ENCODE measurements at regions not wholly inside any gene's neighbourhood (a gene's known extent, or its start where the extent isn't known, plus 50 kb on each side); places are given as distances from the start of the nearest gene placed in this dataset.

- ChIA-PET CTCF (interaction anchor here (0.8 kb wide), 1 partner anchor 22 kb away, joined by 3 read pairs; no protein-coding TSS in a partner anchor), POLR2A (ENCODE audit: low non-redundant PET) (no interaction called here)
- no peak for TF ChIP-seq CTCF (conservative IDR thresholded peaks at IDR 0.05; ENCODE audit: low read depth)
- H3K27ac ChIP-seq = no peak overlapping the region
- no peak for DNase-seq (ENCODE audit: low spot score)
These were observed 63.0 kb upstream of the GPR26 start for GRCh38 chr10:123603130-123603529.

GRCh38 chr10:123604506-123604905 lies 61.6 kb upstream of the GPR26 start:
- TF ChIP-seq CTCF (conservative IDR thresholded peaks at IDR 0.05; ENCODE audit: low read depth) = no peak
- no peak for DNase-seq (ENCODE audit: low spot score)
- CTCF ChIA-PET = no interaction called here
- POLR2A ChIA-PET (ENCODE audit: low non-redundant PET) = no interaction called here
- no peak overlapping the region for H3K27ac ChIP-seq

GRCh38 chr10:123606006-123606405 lies 60.1 kb upstream of the GPR26 start:
- no peak for TF ChIP-seq CTCF (conservative IDR thresholded peaks at IDR 0.05; ENCODE audit: low read depth)
- POLR2A ChIA-PET (ENCODE audit: low non-redundant PET) = no interaction called here
- DNase-seq (ENCODE audit: low spot score) = no peak
- H3K27ac ChIP-seq = no peak overlapping the region
- CTCF ChIA-PET = no interaction called here

- POLR2A ChIA-PET (ENCODE audit: low non-redundant PET) = no interaction called here
- CTCF ChIA-PET = interaction anchor here (1.4 kb wide), 1 partner anchor 9 kb away, joined by 3 read pairs; no protein-coding TSS in a partner anchor
- H3K27ac ChIP-seq = no peak overlapping the region
- TF ChIP-seq CTCF (conservative IDR thresholded peaks at IDR 0.05; ENCODE audit: low read depth) = no peak
- no peak for DNase-seq (ENCODE audit: low spot score)
These were observed 59.2 kb upstream of the GPR26 start for GRCh38 chr10:123606955-123607354.

GRCh38 chr10:123607386-123607785 lies 58.8 kb upstream of the GPR26 start:
- ChIA-PET POLR2A (ENCODE audit: low non-redundant PET) (no interaction called here), CTCF (interaction anchor here (0.6 to 1.4 kb wide), 2 partner anchors 9 to 586 kb away, joined by 3 read pairs; no protein-coding TSS in a partner anchor)
- no peak for DNase-seq (ENCODE audit: low spot score)
- H3K27ac ChIP-seq = no peak overlapping the region
- no peak for TF ChIP-seq CTCF (conservative IDR thresholded peaks at IDR 0.05; ENCODE audit: low read depth)

- DNase-seq (ENCODE audit: low spot score) = no peak
These were observed 58.1 kb upstream of the GPR26 start for GRCh38 chr10:123608047-123608446.

More at GRCh38 chr10:123608047-123608446, 58.1 kb upstream of the GPR26 start:
- TF ChIP-seq CTCF (conservative IDR thresholded peaks at IDR 0.05; ENCODE audit: low read depth) = no peak
- ChIA-PET POLR2A (ENCODE audit: low non-redundant PET) (no interaction called here), CTCF (interaction anchor here (0.6 to 1.4 kb wide), 3 partner anchors 10 to 586 kb away, joined by 3 read pairs; no protein-coding TSS in a partner anchor)
- H3K27ac ChIP-seq = no peak overlapping the region
